HCT116 (cell line): ENCODE measurements at regions not wholly inside any gene's neighbourhood (a gene's known extent, or its start where the extent isn't known, plus 50 kb on each side); places are given as distances from the start of the nearest gene placed in this dataset.

Source experiments
- EZH2phosphoT487 ChIP-seq: fragments of 200-600 bp; IDR thresholded peaks from 2 replicates; pipeline ENCODE4 v1.6.1; 2018; ENCODE audit warnings: antibody characterized with exemption, borderline replicate concordance
- POLR2AphosphoS5 ChIP-seq: IDR thresholded peaks from 2 replicates; pipeline ENCODE4 v1.6.1; 2011; ENCODE audit warnings: mild to moderate bottlenecking, low read depth, low read length, moderate library complexity
- RAD21 ChIP-seq: IDR thresholded peaks from 2 replicates; pipeline ENCODE4 v1.6.1; 2012; ENCODE audit warnings: low read depth, mild to moderate bottlenecking
- TCF7L2 ChIP-seq: IDR thresholded peaks from 2 replicates; pipeline ENCODE4 v1.7.0; 2011; ENCODE audit warnings: borderline replicate concordance, inconsistent platforms; ENCODE audit not compliant: insufficient read depth, insufficient read length; ENCODE audit errors: extremely low read depth
- YY1 ChIP-seq: IDR thresholded peaks from 2 replicates; pipeline ENCODE4 v1.6.1; 2011; ENCODE audit warnings: low read length, low read depth, moderate library complexity, mild to moderate bottlenecking; ENCODE audit not compliant: insufficient replicate concordance; ENCODE audit errors: extremely low read depth
- ZNF274 ChIP-seq: fragments of 200-500 bp; sonication (Bioruptor generic); IDR thresholded peaks from 2 replicates; pipeline ENCODE4 v1.6.1; 2014; ENCODE audit warnings: mild to moderate bottlenecking, low read depth, low read length, inconsistent platforms
- TF ChIP-seq, protein P1 (sequence below), 3 experiments: fragments of 200-600 bp in 1 of 3; sonication (generic) in 1 of 3; IDR thresholded peaks in 2 of 3; conservative IDR thresholded peaks in 1 of 3; 2 replicates each; pipeline ENCODE4 v1.5.1; 2012 to 2017; ENCODE audit warnings: low read depth in 2 of 3, low read length in 2 of 3, antibody characterized with exemption in 1 of 3, borderline replicate concordance in 1 of 3, control low read depth in 1 of 3, mild to moderate bottlenecking in 1 of 3, mixed read lengths in 1 of 3, mixed run types in 1 of 3, moderate library complexity in 1 of 3; ENCODE audit not compliant: insufficient read depth in 1 of 3

- TF ChIP-seq POLR2AphosphoS5: no peak
- TF ChIP-seq, protein P1, sequence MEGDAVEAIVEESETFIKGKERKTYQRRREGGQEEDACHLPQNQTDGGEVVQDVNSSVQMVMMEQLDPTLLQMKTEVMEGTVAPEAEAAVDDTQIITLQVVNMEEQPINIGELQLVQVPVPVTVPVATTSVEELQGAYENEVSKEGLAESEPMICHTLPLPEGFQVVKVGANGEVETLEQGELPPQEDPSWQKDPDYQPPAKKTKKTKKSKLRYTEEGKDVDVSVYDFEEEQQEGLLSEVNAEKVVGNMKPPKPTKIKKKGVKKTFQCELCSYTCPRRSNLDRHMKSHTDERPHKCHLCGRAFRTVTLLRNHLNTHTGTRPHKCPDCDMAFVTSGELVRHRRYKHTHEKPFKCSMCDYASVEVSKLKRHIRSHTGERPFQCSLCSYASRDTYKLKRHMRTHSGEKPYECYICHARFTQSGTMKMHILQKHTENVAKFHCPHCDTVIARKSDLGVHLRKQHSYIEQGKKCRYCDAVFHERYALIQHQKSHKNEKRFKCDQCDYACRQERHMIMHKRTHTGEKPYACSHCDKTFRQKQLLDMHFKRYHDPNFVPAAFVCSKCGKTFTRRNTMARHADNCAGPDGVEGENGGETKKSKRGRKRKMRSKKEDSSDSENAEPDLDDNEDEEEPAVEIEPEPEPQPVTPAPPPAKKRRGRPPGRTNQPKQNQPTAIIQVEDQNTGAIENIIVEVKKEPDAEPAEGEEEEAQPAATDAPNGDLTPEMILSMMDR (IDR thresholded peaks at IDR 0.05 in 2 of 3, conservative IDR thresholded peaks at IDR 0.05 in 1 of 3; ENCODE audit: borderline replicate concordance in 1 of 3, insufficient read depth in 1 of 3, low read depth in 2 of 3, low read length in 2 of 3): no peak
- no peak for TF ChIP-seq YY1
- TF ChIP-seq TCF7L2: no peak
- TF ChIP-seq RAD21: no peak
- no peak for TF ChIP-seq EZH2phosphoT487
- TF ChIP-seq ZNF274: no peak
Measured at GRCh38 chr4:73683033-73683432, 57.3 kb upstream of the CXCL8 start.
